Hippocampal formation (tissue), 2 donors: ENCODE measurements at regions not wholly inside any gene's neighbourhood (a gene's known extent, or its start where the extent isn't known, plus 50 kb on each side); places are given as distances from the start of the nearest gene placed in this dataset.

Experiments used
- DNase-seq, 2 donors: peaks; one replicate each; lab custom pipeline; 2025; lab: John Stamatoyannopoulos, UW

DNA sequence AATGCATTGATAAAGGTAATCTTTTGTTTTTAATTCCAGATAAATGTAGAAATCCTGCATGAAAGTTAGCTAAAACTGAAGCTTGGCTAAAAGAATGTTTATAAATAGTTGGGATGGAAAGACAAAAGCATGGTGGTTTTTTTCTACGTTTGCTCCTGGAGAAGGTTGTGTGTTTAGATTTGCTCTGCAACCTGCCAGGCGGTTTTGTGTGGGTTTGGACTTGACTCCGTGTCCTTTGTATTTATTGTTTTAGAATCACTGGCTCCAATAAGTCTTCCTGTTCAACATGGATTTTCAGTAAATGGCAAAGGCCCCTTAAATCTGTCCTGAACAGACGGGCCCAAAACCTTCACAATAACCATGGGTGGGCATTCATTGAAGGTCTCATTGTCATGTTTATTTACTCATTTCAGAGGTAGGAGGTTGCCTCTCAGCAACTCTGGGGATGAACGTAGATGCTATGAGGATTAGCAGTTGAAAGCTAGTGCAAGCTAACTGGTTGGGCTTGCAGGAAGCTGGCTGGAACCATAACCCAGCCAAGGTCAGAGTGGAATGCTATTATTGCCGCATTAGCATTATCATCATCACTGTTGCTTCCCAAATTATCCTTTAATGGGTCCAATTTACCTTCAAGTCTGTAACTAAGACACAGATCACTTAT, 60.6 kb upstream of the ADAMTS9 start:
- no peak for DNase-seq

DNA sequence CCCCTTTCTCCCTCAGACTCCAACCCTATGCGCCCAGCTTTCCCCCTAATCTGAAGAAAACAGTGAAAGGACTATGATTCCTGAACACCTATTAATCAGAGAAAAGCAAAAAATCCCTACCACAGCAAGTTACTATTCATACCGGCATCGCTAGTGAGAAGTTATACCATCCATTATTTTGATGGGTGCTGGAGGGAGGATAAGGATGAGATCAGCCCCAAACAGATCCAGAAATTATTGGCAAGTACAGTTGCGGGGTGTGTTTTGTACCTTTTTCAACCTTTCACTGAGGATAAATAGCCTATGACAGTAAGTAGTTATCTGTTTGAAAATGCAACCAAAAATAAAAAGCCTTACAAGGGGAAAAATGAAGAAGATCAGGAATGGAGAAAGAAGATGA, 59.9 kb upstream of the ADAMTS9 start:
- no peak for DNase-seq

DNA sequence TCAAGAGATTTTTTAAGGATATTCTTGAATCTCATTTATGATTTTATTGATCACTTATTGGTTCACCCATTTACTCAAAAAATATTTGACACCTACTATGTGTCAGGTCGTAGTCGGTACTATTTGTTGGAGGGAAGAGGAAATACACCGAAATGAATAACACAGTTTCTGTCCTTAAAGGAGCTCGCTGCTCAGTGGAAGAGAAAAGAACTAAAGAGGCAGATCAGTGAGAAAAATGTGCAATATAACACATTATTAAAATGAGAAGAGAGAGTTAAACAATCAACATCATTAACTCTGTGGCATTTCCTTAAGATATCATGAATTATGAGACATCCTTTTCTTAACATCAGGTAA, 56.1 kb upstream of the ADAMTS9 start:
- DNase-seq = no peak

DNA sequence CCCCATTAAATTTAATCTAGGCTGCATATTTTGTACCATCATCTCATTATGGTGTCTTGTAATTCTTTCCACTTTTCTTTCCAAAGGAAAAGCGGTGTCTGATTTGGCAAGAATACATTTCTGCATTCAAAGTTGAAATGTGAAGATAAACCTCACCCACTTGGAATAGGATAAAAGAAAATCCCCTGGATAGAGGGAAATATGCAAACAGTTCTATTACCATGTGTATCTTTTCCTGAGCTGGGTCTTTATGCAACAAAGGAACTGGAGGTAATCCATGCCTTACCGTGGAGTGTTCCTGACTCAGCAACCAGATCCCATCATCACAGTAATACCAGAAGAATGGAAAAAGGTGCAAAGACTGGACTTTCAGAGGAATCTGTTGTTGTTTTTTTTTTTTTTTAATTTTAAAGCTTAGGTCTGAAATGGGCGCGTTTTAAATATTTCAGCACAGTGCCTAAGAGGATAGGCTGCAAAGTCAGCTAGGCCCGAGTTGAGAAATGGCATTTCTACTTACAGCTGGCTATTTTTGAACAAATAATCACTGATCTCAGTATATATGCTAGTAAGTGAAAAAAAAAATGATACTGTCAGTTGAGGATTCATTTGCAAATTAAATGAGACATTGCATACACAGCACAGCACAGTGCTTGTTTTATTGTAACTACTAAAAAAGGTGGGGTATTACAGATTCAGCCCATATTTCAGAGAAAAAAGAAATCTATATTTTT, 55.5 kb upstream of the ADAMTS9 start:
- DNase-seq = no peak

DNA sequence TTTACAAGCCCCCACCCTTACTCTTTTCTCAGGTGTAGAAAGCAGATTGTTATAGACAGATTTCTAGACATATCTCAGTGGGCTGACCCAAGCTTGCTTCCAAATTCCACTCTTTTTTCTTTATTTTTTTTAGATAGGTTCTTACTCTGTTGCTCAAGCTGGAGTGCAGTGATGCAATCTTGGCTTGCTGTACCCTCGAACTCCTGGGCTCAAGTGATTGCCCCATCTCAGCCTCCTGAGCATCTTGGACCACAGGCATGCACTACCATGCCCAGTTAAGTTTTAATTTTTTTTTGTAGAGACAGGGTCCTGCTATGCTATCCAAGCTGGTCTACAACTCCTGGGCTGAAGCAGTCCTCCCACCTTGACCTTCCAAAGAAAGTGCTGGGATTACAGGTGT, 53.5 kb upstream of the ADAMTS9 start:
- no peak for DNase-seq

DNA sequence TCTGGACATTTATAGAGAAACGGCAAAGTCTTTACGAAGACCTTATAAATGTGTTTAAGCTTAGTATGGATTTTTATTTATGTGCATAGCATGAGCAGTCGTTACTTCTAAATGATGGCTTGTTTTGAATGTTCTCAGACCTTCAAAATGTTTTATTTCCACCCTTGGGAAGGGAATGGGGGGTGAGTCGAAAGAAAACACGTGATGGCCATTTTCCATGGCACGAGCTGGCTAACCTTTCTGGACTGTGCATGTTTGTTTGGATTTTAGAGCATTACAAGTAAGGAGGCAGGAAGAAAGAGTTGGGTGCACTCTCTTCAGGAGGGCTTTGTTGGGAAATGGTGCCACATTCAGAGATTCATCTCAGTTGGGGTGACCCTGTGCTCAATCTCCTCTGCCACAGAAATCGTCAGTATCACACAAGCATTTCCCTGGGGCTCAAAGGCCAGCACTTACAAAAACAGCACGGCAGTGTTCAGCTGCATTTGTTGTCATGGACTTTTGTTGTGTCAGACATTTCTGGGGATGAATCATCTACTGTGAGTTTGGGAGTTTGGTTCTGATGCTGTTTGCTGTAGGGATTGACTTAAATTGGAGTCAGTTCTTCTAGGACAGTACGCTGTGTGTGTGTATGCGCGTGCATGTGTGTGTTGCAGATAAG, 52.3 kb upstream of the ADAMTS9 start:
- no peak for DNase-seq
